MG63 (cell line): ENCODE measurements at regions not wholly inside any gene's neighbourhood (a gene's known extent, or its start where the extent isn't known, plus 50 kb on each side); places are given as distances from the start of the nearest gene placed in this dataset.
"Not testable (repeated sequence)": the region's sequence is repeated elsewhere in the genome, so short reads cannot be mapped to it uniquely, and the experiment has no call there.

Experiments
- DNase-seq: peaks from one replicate; pipeline ENCODE4 v3.0.0-alpha.2; 2020
- H3K27me3 ChIP-seq: fragments of 250-450 bp; sonication (Bioruptor Pico); 2 replicates; pipeline ENCODE4 v1.5.1; 2020; ENCODE audit warnings: mild to moderate bottlenecking, moderate library complexity
- H3K36me3 ChIP-seq: fragments of 250-450 bp; sonication (Bioruptor Pico); 2 replicates; pipeline ENCODE4 v1.5.1; 2020; ENCODE audit warnings: mild to moderate bottlenecking, moderate library complexity
- H3K4me3 ChIP-seq: fragments of 250-450 bp; sonication (Bioruptor Pico); 2 replicates; pipeline ENCODE4 v1.5.1; 2020; ENCODE audit warnings: mild to moderate bottlenecking, moderate library complexity
- H3K9me3 ChIP-seq: fragments of 250-450 bp; sonication (Bioruptor Pico); 2 replicates; pipeline ENCODE4 v1.5.1; 2020; ENCODE audit warnings: mild to moderate bottlenecking, moderate library complexity

DNA sequence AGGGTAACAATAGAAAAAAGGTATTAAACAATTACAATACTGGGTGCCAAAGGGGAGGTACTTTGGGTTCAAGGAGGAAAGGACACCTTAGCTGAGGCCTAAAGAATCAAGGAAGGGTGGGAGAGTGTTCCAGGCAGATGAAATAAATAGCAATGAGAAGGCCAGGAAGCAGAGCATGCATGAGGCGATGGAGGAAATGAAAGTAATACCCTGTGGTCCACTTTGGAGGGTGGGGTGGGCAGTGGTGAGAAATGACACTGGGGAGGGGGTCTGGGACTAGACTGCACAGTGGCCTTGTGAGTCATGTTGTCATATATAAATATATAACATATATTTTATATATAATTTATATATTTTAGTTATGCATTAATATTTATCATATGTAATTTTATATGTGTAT, 55.9 kb downstream of the BHLHE40 start:
- Histone ChIP-seq H3K9me3 (no peaks in the 10 kb centered on the region), H3K27me3 (no peaks in the 10 kb centered on the region), H3K4me3 (no peak overlapping the region), H3K36me3 (no peaks in the 10 kb centered on the region)
- DNase-seq = no peak

DNA sequence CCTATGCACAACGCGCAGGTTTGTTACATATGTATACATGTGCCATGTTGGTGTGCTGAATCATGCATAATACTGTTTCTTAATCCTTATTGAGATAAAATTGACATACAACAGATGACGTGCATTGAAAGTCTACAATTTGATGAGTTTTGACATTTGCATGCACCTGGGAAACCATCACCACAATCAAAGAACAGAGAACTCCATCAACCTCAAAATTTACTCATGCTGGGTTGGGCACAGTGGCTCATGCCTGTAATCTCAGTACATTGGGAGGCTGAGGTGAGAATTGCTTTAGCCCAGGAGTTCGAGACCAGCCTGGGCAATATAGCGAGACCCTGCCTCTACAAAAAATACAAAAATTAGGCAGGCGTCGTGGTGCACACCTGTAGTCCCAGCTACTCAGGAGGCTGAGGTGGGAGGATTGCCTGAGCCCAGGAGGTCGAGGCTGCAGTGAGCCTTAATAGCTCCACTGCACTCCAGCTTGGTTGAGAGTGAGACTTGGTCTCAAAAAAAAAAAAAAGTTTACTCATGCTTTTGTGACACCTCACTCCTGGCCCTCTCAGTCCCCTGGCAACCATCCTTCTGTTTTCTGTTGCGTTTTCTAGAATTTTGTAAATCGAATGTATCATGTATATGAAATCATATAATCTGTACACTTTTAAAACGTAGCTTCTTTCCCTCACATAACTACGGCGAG, 56.6 kb downstream of the BHLHE40 start:
- H3K4me3 ChIP-seq = no peak overlapping the region
- H3K9me3 ChIP-seq = no peaks in the 10 kb centered on the region
- H3K27me3 ChIP-seq = no peaks in the 10 kb centered on the region
- no peak for DNase-seq
- H3K36me3 ChIP-seq = no peaks in the 10 kb centered on the region

DNA sequence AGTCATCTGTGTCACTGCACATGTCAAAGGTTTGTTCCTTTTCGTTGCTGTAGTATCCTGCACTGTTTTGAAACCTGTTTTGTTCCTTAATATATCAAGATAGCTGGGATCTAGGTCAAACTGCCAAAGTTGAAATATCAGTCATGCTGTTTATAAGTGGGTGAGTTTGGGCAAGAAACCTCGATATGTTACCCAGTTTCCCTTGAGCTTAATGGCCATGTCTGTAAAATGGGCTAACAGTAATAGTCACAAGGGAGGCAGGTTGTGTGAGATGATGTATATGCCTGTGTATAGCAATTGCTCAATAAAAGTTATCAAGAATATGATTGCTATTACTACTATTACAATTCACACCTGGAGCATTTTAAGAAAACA, 57.1 kb downstream of the BHLHE40 start:
- DNase-seq = no peak
- Histone ChIP-seq H3K36me3 (no peaks in the 10 kb centered on the region), H3K9me3 (no peaks in the 10 kb centered on the region), H3K27me3 (no peaks in the 10 kb centered on the region), H3K4me3 (no peak overlapping the region)

DNA sequence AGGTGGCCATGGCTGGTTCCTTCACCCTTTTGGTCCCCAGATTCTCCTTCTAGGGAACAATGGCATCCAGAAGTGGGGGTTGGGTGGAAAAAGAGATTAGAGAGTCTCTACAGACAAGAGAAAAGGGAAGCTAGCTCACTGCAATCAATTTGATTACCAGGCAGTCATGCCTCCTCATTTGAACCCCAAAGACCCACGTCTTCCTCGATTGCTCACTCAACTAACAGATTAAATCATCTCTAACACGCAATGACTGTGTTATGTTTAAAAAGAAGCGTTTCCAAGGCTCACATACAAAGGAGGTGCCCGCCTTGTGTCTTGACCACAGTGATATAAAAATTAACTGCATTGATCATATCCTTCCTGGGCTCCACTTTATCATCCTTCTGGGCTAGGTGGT, 57.6 kb downstream of the BHLHE40 start:
- DNase-seq = no peak
- Histone ChIP-seq H3K9me3 (no peaks in the 10 kb centered on the region), H3K4me3 (no peak overlapping the region), H3K27me3 (no peaks in the 10 kb centered on the region), H3K36me3 (no peaks in the 10 kb centered on the region)

DNA sequence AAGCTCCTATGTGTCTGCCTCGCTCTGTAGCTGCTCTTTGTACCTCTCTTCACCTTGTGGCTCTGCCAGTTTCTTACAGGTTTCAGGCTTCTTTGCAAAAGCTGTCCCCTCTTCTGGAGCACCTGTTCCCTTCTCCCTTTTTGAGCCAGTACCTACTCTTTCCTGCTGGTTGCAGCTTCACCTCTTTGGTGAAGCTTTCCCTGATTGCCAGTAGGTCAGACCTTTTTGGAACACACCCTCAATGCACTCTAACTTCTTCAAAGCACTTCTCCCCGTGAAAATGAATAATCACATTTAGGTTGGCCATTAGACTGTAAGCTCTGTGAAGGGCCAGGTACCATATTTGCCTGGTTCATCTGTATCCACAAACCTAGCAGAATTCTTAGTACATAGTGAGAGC, 60.3 kb downstream of the BHLHE40 start:
- Histone ChIP-seq H3K36me3 (no peaks in the 10 kb centered on the region), H3K9me3 (no peaks in the 10 kb centered on the region), H3K4me3 (no peak overlapping the region), H3K27me3 (no peaks in the 10 kb centered on the region)
- DNase-seq = no peak

DNA sequence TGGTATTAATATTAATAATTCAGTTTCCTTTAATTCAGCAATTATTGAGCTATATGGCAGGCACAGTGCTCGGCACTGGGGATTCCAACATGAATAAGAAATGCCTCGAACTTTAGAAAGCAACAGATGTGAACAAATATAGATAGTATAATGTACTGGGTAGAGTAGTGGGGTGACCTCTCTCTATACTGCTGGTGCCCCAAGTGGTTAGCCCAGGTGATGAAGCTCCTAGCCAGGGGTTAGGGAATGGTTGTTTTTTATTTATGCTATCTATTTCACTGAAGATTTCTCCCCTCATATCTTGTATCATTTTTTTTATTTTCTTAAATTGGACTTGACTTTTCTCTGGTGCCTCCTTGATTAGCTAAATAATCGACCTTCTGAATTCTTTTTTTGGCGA, 62.1 kb downstream of the BHLHE40 start:
- H3K4me3 ChIP-seq = no peak overlapping the region
- no peaks in the 10 kb centered on the region for H3K9me3 ChIP-seq
- H3K36me3 ChIP-seq = no peaks in the 10 kb centered on the region
- no peaks in the 10 kb centered on the region for H3K27me3 ChIP-seq
- DNase-seq = no peak

DNA sequence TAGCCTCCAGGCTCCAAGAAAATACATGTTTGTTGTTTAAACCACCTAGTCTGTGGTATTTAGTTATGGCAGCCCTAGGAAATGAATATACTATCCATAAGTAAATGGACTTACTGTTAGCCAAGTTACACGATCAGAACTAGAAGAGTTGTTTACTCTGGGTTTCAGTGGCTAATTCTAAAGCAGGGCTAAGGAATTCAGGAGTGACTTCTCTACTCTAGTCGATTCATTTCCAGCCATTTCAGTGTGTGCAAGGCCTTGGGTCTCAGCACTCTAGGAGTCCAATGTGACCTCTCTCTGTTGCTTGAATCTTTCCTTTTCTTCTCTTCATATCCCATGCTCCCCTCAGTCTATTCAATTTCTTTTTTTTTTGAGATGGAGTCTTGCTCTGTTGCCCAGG, 66.7 kb downstream of the BHLHE40 start:
- no peak for DNase-seq
- Histone ChIP-seq H3K4me3 (no peak overlapping the region), H3K27me3 (no peaks in the 10 kb centered on the region), H3K36me3 (no peaks in the 10 kb centered on the region), H3K9me3 (no peaks in the 10 kb centered on the region)

DNA sequence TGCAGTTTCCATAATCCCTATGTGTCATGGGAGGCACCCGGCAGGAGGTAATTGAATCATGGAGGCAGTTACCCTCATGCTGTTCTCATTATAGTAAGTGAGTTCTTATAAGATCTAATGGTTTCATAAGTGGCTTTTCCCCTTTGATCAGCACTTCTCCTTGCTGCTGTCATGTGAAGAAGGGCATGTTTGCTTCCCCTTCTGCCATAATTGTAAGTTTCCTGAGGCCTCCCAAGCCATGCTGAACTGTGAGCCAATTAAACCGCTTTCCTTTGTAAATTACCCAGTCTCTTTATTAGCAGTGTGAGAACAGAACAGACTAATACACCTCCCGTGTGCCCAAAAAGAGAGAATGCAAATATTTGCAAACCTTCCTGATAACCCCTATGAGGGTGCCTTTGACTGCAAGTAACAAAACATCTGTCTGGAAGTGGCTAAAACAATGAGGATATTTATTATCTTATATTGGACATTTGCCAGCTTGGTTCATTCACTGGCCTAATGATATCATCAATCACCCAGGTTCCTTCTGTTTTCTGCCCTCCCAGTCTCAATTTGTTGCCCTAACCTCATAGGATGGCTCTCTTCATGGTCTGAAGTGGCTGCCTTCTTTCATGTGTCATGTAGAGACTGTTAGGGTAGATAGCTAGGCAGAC, 68.7 kb downstream of the BHLHE40 start:
- Histone ChIP-seq H3K9me3 (no peaks in the 10 kb centered on the region), H3K4me3 (no peak overlapping the region), H3K36me3 (no peaks in the 10 kb centered on the region), H3K27me3 (no peaks in the 10 kb centered on the region)
- no peak for DNase-seq

DNA sequence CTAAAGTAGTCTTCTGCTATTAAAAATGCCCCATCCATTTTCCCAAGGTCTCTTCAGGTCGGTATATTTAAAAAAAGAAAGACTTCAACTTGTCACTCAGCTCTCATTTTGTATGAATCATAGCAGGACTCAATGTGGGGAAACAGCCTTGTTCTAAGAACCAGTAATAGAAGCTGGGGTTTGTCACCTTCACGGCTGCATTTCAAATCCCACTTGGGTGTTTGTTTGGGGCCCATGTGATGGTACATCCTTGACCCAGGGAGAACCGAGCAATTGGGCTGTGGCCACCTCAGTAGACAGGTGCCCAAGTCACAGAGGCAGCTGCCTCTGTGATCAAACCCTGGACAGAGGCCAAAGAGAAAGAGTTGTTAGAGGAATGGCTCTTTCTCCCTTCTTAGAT, 70.3 kb upstream of the ARL8B start:
- Histone ChIP-seq H3K4me3 (no peak overlapping the region), H3K9me3 (no peaks in the 10 kb centered on the region), H3K27me3 (no peaks in the 10 kb centered on the region), H3K36me3 (no peaks in the 10 kb centered on the region)
- no peak for DNase-seq

DNA sequence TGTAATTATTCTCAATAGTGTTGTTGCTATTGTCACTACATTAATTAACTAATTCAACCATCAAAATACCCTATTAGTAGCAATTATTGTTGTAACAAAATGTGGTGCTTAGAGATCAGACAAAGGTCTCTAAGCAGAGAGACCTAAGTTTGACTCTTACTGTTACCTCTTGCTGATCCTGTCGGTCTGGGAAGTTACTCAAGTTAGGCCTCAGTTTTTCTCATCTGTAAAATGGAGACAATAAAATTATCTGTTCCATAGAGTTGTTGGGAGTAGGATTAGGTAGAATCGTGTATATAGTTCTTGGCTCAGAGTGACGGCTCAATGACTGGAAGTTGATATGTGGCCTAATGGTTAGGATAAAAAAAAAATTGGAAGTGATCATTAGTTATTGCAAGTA, 69.8 kb upstream of the ARL8B start:
- DNase-seq = no peak
- Histone ChIP-seq H3K36me3 (no peaks in the 10 kb centered on the region), H3K27me3 (no peaks in the 10 kb centered on the region), H3K9me3 (no peaks in the 10 kb centered on the region), H3K4me3 (no peak overlapping the region)

DNA sequence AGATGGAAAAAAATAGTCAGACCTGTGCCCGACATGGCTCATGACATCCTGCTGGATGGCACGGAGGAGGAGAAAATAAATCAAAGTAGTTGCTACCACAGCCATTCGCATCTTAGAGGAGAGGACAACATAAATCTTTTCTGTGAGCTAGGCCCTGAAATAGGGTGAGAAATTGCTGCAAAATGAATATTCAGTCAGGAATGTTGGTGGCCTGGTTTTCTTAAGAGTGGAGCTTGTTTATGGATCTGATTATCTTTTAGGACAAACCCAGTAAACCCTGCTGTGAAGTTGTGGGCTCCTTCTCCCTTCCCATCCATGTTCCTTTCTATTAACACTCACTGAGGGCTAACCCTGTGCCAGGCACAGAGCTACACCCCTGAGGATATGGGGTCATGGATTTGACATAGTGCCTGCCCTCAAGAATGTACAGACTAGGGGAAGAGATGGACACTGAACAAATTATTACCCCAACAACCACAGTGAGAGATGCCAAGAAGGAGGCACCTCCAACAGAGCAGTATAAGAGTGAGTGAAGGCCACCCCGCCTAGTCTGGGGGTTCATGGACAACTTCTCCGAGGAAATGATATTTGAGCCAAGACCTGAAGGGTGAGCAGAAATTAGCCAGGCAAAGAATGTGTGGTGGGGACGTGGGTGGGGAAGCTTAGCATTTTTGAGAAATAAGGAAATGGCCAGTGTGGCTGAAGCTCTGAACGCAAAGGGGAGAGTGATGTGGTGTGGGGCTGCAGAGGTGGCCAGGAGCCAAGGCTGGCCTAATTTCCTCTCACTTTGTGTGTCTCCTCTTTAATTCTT, 68.9 kb upstream of the ARL8B start:
- no peaks in the 10 kb centered on the region for H3K9me3 ChIP-seq
- H3K4me3 ChIP-seq = no peak overlapping the region
- H3K36me3 ChIP-seq = no peaks in the 10 kb centered on the region
- H3K27me3 ChIP-seq = no peaks in the 10 kb centered on the region
- DNase-seq = no peak

DNA sequence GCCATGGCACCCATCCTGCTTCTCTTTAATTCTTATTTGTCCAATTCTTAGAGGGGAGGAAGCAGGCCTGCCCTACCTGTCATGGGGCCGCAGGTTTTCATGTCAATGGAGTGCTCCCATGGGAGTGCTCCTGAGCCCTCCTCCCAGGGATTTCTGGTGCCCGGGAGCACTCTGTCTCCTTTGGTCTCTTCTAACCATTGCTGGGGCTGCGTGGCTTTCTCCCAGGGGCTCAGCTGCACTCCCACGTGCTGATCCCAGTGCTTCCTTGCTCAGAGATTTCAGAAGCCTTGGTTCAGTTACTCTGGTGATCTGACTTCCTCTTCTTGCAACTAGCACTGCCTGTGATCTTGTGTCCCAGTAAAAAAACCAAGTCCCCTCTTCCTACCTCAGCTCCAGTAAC, 68.0 kb upstream of the ARL8B start:
- H3K9me3 ChIP-seq = no peaks in the 10 kb centered on the region
- no peaks in the 10 kb centered on the region for H3K27me3 ChIP-seq
- no peak overlapping the region for H3K4me3 ChIP-seq
- H3K36me3 ChIP-seq = no peaks in the 10 kb centered on the region
- no peak for DNase-seq

DNA sequence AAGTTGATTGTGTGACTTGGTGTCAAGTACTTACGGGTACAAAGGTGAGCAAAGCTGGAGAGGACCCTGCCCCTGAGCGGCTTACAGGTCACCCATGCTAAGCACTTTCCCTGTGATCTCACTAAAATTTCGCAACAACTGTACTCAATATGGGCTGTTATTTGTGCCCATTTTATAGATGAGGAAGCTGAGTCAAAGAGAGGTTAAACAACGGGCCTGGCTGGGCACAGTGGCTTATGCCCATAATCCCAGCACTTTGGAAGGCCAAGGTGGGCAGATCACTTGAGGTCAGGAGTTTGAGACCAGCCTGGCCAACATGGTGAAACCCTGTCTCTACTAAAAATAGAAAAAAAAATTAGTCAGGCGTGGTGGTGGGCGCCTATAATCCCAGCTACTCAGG, 67.5 kb upstream of the ARL8B start:
- not testable (repeated sequence) for H3K9me3 ChIP-seq, H3K27me3 ChIP-seq, H3K4me3 ChIP-seq, H3K36me3 ChIP-seq, DNase-seq

DNA sequence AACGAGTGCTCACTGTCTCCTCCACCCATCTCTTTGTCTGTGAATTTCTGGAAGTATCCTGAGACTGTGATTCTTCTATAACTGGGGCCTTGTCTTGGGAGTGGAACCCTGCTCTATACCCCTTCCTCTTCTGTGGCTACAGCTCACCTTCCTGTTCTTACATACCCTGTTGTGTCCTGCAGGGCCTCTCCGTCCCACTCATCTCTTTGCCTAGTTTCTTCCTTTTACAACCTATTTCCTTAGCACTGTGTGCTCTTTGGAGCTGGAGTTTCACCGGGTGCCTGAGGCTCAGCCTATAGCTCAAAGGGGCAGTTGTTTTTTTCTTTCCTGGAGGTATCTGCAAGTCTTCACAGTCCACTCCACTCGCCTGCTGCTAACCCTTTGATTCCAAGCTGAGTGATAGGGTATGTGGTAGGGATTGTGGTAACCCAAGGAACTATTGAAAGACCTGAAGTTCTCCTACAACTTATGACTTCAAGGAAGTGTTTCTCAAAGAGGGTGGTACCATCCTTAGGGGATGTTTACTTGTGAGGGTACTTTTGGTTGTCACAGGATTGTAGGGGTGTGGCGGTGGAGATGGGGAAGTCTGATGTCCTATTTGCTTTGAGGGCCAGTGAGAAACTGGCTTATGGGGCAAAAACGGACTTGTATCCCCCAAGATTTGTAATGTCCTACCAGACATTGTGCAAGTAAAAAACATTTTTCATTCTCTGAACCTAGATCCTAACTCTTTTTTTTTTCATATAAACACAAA, 66.6 kb upstream of the ARL8B start:
- no peak for DNase-seq
- no peaks in the 10 kb centered on the region for H3K27me3 ChIP-seq
- no peaks in the 10 kb centered on the region for H3K9me3 ChIP-seq
- H3K4me3 ChIP-seq = no peak overlapping the region
- no peaks in the 10 kb centered on the region for H3K36me3 ChIP-seq

DNA sequence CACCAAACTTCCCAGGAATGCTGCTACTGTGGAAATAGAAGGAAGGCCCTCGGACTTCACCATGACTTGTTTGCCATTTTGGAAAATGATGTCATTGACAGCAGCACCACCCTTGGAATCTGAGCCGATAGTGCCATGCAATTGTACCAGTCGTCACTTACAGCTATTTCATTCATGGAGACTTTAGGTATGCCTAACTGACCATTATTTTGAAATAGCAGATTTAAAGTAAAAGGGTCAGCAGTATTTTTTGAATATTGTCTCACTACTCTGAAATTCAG, 66.0 kb upstream of the ARL8B start:
- no peak overlapping the region for H3K4me3 ChIP-seq
- DNase-seq = no peak
- no peaks in the 10 kb centered on the region for H3K9me3 ChIP-seq
- no peaks in the 10 kb centered on the region for H3K27me3 ChIP-seq
- H3K36me3 ChIP-seq = no peaks in the 10 kb centered on the region

DNA sequence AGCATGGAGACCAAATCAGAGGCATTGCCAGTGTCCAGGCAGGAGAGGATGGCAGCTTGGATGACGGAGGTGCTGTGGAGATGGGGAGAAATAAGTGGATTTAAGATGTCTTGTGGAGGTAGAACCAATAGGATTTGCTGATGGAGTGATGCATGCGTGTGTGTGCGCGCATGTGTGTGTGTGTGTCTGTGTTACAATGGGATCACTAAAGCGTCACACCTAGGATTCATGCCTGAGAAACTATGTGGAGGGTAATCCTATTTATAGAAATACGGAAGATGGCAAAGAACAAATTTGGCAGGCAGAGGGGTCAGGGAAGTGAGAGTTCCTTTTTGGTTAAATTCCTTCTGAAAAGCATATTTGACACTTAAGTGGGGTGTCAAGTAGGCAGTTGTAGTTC, 64.8 kb upstream of the ARL8B start:
- DNase-seq = no peak
- H3K9me3 ChIP-seq = no peaks in the 10 kb centered on the region
- H3K4me3 ChIP-seq = no peak overlapping the region
- H3K27me3 ChIP-seq = no peaks in the 10 kb centered on the region
- H3K36me3 ChIP-seq = no peaks in the 10 kb centered on the region

DNA sequence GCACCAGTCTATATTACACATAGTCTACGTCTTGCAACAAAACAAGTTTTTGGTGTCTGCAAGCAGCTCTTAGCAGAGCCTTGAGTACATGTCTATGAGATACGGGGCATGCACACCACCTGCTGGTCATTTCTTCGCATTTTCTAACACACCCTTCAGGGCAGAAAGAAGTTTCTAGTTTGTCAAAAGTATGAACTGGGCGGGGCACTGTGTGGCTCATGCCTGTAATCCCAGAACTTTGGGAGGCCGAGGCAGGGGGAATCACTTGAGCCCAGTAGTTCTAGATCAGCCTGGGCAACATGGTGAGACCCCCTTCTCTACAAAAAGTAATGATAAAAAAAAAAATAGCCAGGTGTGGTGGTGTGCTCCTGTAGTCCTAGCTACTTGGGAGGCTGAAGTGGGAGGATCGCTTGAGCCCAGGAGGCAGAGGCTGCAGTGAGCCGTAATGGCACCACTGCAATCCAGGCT, 64.2 kb upstream of the ARL8B start:
- Histone ChIP-seq H3K9me3 (no peaks in the 10 kb centered on the region), H3K27me3 (no peaks in the 10 kb centered on the region), H3K4me3 (no peak overlapping the region), H3K36me3 (no peaks in the 10 kb centered on the region)
- peak; percentile 60 for DNase-seq
